ENCODE measurements at regions not wholly inside any gene's neighbourhood (a gene's known extent, or its start where the extent isn't known, plus 50 kb on each side); places are given as distances from the start of the nearest gene placed in this dataset.
A peak's percentile ranks its signal among the peaks of the same experiment; 100 is the strongest.

- Mint-ChIP-seq H3K27me3 (no peaks in the 10 kb centered on the region), H3K27ac (no peak overlapping the region), H3K4me1 (ENCODE audit: low read depth) (peaks cover 7% of the 10 kb centered on the region), H3K4me3 (no peak overlapping the region), H3K36me3 (ENCODE audit: low read depth) (no peaks in the 10 kb centered on the region), H3K9me3 (no peaks in the 10 kb centered on the region)
- intact Hi-C loops (cut with micrococcal nuclease), result no loop called here
- TF ChIP-seq, protein P1, sequence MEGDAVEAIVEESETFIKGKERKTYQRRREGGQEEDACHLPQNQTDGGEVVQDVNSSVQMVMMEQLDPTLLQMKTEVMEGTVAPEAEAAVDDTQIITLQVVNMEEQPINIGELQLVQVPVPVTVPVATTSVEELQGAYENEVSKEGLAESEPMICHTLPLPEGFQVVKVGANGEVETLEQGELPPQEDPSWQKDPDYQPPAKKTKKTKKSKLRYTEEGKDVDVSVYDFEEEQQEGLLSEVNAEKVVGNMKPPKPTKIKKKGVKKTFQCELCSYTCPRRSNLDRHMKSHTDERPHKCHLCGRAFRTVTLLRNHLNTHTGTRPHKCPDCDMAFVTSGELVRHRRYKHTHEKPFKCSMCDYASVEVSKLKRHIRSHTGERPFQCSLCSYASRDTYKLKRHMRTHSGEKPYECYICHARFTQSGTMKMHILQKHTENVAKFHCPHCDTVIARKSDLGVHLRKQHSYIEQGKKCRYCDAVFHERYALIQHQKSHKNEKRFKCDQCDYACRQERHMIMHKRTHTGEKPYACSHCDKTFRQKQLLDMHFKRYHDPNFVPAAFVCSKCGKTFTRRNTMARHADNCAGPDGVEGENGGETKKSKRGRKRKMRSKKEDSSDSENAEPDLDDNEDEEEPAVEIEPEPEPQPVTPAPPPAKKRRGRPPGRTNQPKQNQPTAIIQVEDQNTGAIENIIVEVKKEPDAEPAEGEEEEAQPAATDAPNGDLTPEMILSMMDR (IDR thresholded peaks at IDR 0.05), result no peak
- POLR2A ChIA-PET, result interaction anchor here (1.2 kb wide), 1 partner anchor 68 kb away, joined by 3 read pairs; no protein-coding TSS in a partner anchor
- DNase-seq, result no peak
- CTCF ChIA-PET, result interaction anchor here (0.7 to 1.9 kb wide), 3 partner anchors 122 to 656 kb away, joined by 3 to 6 read pairs (median 4); no protein-coding TSS in a partner anchor
- ATAC-seq, result peak; percentile 22
Measured at GRCh38 chr1:87451229-87451920, 122.7 kb downstream of the LMO4 start.

DNA sequence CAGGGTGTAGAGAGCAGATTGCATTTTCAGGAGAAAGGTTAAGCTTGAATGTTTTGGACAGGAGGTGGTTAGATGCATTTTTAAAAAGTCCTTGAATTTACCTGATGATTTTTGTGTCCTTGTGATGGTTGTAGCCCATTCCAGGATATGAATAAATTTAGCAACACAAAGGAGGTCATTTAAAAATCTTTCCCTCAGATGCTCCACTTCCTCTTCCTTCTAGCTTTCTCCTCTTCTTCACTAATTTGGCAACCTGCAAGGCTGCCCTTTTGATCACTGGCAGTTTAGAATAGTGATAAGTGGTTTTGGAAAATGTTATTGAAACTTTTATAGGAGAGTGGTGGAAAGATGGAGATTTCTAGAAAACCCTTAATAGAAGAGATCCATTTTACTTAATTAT, 124.0 kb downstream of the LMO4 start:
- Mint-ChIP-seq H3K27me3 (no peaks in the 10 kb centered on the region), H3K9me3 (no peaks in the 10 kb centered on the region), H3K4me3 (no peak overlapping the region), H3K27ac (no peak overlapping the region), H3K4me1 (ENCODE audit: low read depth) (peaks cover 7% of the 10 kb centered on the region), H3K36me3 (ENCODE audit: low read depth) (no peaks in the 10 kb centered on the region)
- intact Hi-C loops (cut with micrococcal nuclease), result no loop called here
- ATAC-seq, result no peak
- no peak for DNase-seq
- ChIA-PET POLR2A (no interaction called here), CTCF (interaction anchor here (1.8 kb wide), 1 partner anchor 123 kb away, joined by 4 read pairs; no protein-coding TSS in a partner anchor)
- TF ChIP-seq, protein P1 (IDR thresholded peaks at IDR 0.05), result no peak

- Mint-ChIP-seq H3K27ac (no peak overlapping the region), H3K9me3 (no peaks in the 10 kb centered on the region), H3K4me3 (no peak overlapping the region), H3K27me3 (peaks cover 8% of the 10 kb centered on the region), H3K4me1 (ENCODE audit: low read depth) (no peaks in the 10 kb centered on the region), H3K36me3 (ENCODE audit: low read depth) (no peaks in the 10 kb centered on the region)
- POLR2A ChIA-PET, result no interaction called here
- TF ChIP-seq, protein P1 (IDR thresholded peaks at IDR 0.05), result no peak
- intact Hi-C loops (cut with micrococcal nuclease), result no loop called here
- CTCF ChIA-PET, result no interaction called here
- DNase-seq (no peak), ATAC-seq (no peak)
Measured at GRCh38 chr1:87457408-87457807, 128.7 kb downstream of the LMO4 start.

DNA sequence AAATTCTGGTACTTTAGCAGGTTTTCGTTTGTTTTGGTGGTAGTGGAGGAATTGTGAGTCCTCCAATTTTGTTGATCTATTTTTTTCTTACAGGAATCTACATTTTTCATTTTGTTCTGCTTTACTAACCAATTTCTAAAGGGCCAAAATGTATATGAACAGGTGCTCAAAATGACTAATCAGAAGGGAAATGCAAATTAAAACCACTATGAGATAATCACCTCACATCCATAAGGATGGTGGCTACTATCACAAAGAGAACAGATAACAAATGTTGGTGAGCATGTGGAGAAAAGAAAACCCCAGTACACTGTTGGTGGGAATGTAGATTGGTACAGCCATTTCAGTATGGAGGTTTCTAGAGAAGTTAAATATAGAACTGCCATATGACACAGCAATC, 134.2 kb downstream of the LMO4 start:
- TF ChIP-seq, protein P1 (IDR thresholded peaks at IDR 0.05), result no peak
- no peak overlapping the region for H3K27ac Mint-ChIP-seq
- POLR2A ChIA-PET, result no interaction called here
- no peak for ATAC-seq
- H3K4me3 Mint-ChIP-seq, result no peak overlapping the region
- no peaks in the 10 kb centered on the region for H3K36me3 Mint-ChIP-seq (ENCODE audit: low read depth)
- H3K4me1 Mint-ChIP-seq (ENCODE audit: low read depth), result no peaks in the 10 kb centered on the region
- H3K9me3 Mint-ChIP-seq, result no peaks in the 10 kb centered on the region
- CTCF ChIA-PET, result no interaction called here
- peaks cover 11% of the 10 kb centered on the region for H3K27me3 Mint-ChIP-seq
- intact Hi-C loops (cut with micrococcal nuclease), result no loop called here
- no peak for DNase-seq

DNA sequence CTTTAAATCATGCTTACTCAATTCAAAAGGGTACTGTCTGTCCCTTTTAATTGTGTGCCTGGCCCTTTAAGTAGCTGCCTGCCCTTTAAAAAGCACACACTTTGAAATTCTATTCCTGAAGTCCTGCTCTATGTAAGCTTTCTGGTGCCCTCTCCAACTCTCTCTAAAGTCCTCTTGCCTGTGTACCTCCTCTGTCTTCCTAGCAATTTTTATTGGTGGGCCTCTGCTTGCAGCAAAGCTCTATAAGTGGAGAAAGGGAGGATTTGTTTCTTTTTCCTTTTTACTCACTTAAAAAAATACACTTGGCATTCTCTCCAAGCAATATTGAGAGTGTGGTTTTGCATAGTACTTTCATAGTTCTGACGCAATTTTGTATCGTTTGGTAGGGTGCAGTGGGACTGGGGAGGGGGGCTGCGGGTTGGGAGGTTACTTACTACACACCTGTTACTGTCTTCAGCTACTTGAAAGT, 135.4 kb downstream of the LMO4 start:
- Mint-ChIP-seq H3K9me3 (no peaks in the 10 kb centered on the region), H3K36me3 (ENCODE audit: low read depth) (no peaks in the 10 kb centered on the region), H3K27ac (no peak overlapping the region), H3K27me3 (peaks cover 6% of the 10 kb centered on the region), H3K4me1 (ENCODE audit: low read depth) (no peaks in the 10 kb centered on the region), H3K4me3 (no peak overlapping the region)
- ATAC-seq (no peak), DNase-seq (peak; percentile 4)
- intact Hi-C loops (cut with micrococcal nuclease), result no loop called here
- ChIA-PET CTCF (no interaction called here), POLR2A (no interaction called here)
- TF ChIP-seq, protein P1 (IDR thresholded peaks at IDR 0.05), result no peak

Data from activated CD8-positive, alpha-beta T cell treated with anti-CD3 and anti-CD28 coated beads for 36 hours (primary cell).